K562 (cell line): ENCODE measurements at regions not wholly inside any gene's neighbourhood (a gene's known extent, or its start where the extent isn't known, plus 50 kb on each side); places are given as distances from the start of the nearest gene placed in this dataset.

Experiments
- CAMTA2 ChIP-seq: fragments of 250-450 bp; sonication (Bioruptor Pico); conservative IDR thresholded peaks from 2 replicates; pipeline ENCODE4 v1.5.1; 2022
- IFI16 ChIP-seq: fragments of 250-450 bp; sonication (Bioruptor Pico); IDR thresholded peaks from 2 replicates; pipeline ENCODE4 v2.1.2; 2022; ENCODE audit warnings: mild to moderate bottlenecking, inconsistent platforms
- POLR2AphosphoS5 ChIP-seq: IDR thresholded peaks from 2 replicates; pipeline ENCODE4 v1.6.1; 2011; ENCODE audit warnings: mild to moderate bottlenecking, low read depth, low read length, moderate library complexity; ENCODE audit not compliant: control insufficient read depth, insufficient read depth
- THRAP3 ChIP-seq: fragments of 450-650 bp; IDR thresholded peaks from 2 replicates; pipeline ENCODE4 v1.6.1; 2016; ENCODE audit warnings: mild to moderate bottlenecking, inconsistent platforms, borderline replicate concordance

DNA sequence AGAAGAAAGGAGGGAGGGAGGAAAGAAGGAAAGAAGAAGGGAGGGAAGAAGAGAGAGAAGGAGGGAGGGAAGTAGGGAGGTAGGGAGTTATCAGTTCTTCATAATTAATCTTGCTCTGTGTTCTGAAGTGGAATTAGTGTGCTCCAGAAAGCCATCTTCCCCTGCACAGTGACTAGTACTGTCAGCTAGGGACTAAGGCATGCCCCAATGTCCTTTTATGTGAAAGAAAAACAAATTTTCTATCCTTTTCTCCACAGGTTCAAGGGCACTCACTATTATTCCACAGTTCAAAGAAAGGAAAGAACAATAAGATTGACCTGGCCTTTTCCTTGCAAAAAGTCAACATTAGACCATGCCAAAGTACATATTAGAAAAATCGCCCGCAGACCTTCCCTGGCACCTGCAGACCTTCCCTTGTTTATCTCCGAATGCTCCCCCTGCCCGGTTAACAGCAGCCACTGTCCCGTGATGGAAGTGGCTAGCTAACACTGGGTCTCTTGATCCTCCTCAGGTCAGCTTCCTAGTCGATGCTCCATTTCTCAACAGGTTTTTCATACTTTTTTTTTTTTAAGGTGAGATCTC is 107.2 kb upstream of the EDEM3 start:
- TF ChIP-seq POLR2AphosphoS5 (no peak), IFI16 (CRISPR knock-in tag) (no peak), CAMTA2 (CRISPR knock-in tag) (no peak), THRAP3 (no peak)
